ENCODE measurements at regions not wholly inside any gene's neighbourhood (a gene's known extent, or its start where the extent isn't known, plus 50 kb on each side); places are given as distances from the start of the nearest gene placed in this dataset.

DNA sequence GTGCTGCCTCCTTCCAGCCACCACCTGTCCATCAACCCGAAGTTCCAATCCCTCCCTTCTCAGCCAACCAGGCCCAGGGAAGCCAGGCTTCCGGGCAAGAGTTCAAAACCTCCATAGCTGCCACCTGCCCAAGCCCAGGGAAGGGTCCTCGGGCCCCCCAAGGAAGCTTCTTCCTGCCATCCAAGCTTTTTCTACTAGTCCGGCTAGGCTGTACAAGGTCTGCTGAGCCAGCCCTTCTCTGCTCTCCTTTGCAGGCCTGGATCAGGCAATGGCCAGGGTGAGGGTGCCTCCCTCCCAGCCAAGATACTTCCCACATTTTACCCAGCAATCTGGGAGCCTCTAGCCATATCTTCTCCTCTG lies 96.2 kb downstream of the PJA1 start:
- Histone ChIP-seq H3K4me3 (replicated peaks; ENCODE audit: insufficient read depth, low read length) (no peak overlapping the region), H3K27me3 (ENCODE audit: insufficient read depth, poor library complexity, severe bottlenecking) (no peaks in the 10 kb centered on the region), H3K27ac (replicated peaks) (no peak overlapping the region)
- no peak for DNase-seq (ENCODE audit: low read depth in 1 of 2, low spot score in 1 of 2)
- no peak for TF ChIP-seq POLR2AphosphoS5 (IDR thresholded peaks at IDR 0.05; ENCODE audit: low read depth)
- TF ChIP-seq, protein P1, sequence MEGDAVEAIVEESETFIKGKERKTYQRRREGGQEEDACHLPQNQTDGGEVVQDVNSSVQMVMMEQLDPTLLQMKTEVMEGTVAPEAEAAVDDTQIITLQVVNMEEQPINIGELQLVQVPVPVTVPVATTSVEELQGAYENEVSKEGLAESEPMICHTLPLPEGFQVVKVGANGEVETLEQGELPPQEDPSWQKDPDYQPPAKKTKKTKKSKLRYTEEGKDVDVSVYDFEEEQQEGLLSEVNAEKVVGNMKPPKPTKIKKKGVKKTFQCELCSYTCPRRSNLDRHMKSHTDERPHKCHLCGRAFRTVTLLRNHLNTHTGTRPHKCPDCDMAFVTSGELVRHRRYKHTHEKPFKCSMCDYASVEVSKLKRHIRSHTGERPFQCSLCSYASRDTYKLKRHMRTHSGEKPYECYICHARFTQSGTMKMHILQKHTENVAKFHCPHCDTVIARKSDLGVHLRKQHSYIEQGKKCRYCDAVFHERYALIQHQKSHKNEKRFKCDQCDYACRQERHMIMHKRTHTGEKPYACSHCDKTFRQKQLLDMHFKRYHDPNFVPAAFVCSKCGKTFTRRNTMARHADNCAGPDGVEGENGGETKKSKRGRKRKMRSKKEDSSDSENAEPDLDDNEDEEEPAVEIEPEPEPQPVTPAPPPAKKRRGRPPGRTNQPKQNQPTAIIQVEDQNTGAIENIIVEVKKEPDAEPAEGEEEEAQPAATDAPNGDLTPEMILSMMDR (IDR thresholded peaks at IDR 0.05; ENCODE audit: insufficient read depth, low read length) = no peak
- TF ChIP-seq GABPA (IDR thresholded peaks at IDR 0.05; ENCODE audit: low read depth) = no peak
- no peak for TF ChIP-seq SPI1 (IDR thresholded peaks at IDR 0.05; ENCODE audit: borderline replicate concordance, low read depth)
- TF ChIP-seq, protein P2, sequence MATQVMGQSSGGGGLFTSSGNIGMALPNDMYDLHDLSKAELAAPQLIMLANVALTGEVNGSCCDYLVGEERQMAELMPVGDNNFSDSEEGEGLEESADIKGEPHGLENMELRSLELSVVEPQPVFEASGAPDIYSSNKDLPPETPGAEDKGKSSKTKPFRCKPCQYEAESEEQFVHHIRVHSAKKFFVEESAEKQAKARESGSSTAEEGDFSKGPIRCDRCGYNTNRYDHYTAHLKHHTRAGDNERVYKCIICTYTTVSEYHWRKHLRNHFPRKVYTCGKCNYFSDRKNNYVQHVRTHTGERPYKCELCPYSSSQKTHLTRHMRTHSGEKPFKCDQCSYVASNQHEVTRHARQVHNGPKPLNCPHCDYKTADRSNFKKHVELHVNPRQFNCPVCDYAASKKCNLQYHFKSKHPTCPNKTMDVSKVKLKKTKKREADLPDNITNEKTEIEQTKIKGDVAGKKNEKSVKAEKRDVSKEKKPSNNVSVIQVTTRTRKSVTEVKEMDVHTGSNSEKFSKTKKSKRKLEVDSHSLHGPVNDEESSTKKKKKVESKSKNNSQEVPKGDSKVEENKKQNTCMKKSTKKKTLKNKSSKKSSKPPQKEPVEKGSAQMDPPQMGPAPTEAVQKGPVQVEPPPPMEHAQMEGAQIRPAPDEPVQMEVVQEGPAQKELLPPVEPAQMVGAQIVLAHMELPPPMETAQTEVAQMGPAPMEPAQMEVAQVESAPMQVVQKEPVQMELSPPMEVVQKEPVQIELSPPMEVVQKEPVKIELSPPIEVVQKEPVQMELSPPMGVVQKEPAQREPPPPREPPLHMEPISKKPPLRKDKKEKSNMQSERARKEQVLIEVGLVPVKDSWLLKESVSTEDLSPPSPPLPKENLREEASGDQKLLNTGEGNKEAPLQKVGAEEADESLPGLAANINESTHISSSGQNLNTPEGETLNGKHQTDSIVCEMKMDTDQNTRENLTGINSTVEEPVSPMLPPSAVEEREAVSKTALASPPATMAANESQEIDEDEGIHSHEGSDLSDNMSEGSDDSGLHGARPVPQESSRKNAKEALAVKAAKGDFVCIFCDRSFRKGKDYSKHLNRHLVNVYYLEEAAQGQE (IDR thresholded peaks at IDR 0.05; ENCODE audit: insufficient replicate concordance, low read depth) = no peak

DNA sequence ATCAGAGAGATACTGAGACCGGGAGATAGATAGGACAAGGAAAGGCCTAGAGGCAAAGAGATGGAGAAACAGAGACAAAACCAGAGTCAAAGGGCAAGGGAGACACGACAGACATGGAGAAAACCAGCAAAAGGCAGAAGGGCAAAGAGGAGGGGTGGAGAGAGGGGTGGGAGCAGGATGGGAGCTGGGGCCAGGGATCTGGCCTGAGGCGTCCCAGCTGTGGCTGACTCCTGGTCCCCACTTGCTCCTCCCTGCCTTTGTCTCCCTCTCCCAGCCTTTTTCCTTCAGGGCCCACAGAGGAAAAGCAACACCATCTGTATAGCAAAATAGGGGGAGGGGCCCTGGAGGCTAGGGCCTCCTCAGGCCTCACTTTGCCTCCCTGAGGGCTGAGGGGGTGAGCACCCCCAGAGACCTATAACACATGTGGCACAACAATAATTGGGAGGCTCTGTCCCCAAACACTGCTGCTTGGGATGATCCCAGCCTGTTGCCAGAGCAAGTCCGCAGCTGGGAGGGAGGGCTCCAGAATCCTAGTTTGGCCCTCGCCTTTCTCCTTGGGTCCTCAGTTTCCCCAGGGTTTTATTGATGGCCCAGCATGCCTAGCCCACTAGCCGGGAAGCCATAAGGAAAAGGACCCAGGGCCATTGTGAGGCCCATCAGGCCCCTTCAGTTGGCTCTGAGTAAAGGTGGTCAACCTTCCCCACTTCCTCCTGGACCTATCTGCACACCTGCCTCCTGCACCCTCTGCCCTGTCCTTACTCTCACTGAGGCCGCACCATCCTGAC lies 96.8 kb downstream of the PJA1 start:
- Histone ChIP-seq H3K27ac (replicated peaks) (no peak overlapping the region), H3K27me3 (ENCODE audit: insufficient read depth, poor library complexity, severe bottlenecking) (no peaks in the 10 kb centered on the region), H3K4me3 (replicated peaks; ENCODE audit: insufficient read depth, low read length) (no peak overlapping the region)
- no peak for DNase-seq (ENCODE audit: low read depth in 1 of 2, low spot score in 1 of 2)
- TF ChIP-seq SPI1 (IDR thresholded peaks at IDR 0.05; ENCODE audit: borderline replicate concordance, low read depth) = no peak
- TF ChIP-seq POLR2AphosphoS5 (IDR thresholded peaks at IDR 0.05; ENCODE audit: low read depth) = no peak

DNA sequence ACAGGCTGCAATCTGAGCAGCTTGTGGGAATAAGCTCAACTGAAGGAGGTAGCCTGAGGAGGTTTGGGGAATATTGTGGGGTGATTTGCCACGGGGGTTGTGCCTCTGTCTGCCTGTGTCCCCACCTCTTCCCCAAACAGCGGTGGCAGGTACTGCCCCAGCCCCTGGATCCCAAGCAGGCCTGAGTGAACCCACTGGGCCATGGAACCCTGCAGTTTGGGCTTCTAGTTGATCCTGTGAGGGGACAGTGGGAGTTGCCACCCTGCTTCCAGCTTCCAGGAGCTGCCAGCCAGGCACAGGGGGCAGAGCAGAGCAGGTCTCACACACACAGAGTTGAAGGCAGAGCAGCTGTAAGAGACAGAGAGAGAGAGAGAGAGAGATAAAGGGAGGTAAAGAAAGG lies 97.4 kb downstream of the PJA1 start:
- Histone ChIP-seq H3K27me3 (ENCODE audit: insufficient read depth, poor library complexity, severe bottlenecking) (no peaks in the 10 kb centered on the region), H3K27ac (replicated peaks) (no peak overlapping the region), H3K4me3 (replicated peaks; ENCODE audit: insufficient read depth, low read length) (no peak overlapping the region)
- no peak for DNase-seq (ENCODE audit: low read depth in 1 of 2, low spot score in 1 of 2)
- TF ChIP-seq, protein P1 (IDR thresholded peaks at IDR 0.05; ENCODE audit: insufficient read depth, low read length) = no peak
- no peak for TF ChIP-seq POLR2AphosphoS5 (IDR thresholded peaks at IDR 0.05; ENCODE audit: low read depth)
- no peak for TF ChIP-seq GABPA (IDR thresholded peaks at IDR 0.05; ENCODE audit: low read depth)
- no peak for TF ChIP-seq SPI1 (IDR thresholded peaks at IDR 0.05; ENCODE audit: borderline replicate concordance, low read depth)
- TF ChIP-seq, protein P2 (IDR thresholded peaks at IDR 0.05; ENCODE audit: insufficient replicate concordance, low read depth) = no peak

DNA sequence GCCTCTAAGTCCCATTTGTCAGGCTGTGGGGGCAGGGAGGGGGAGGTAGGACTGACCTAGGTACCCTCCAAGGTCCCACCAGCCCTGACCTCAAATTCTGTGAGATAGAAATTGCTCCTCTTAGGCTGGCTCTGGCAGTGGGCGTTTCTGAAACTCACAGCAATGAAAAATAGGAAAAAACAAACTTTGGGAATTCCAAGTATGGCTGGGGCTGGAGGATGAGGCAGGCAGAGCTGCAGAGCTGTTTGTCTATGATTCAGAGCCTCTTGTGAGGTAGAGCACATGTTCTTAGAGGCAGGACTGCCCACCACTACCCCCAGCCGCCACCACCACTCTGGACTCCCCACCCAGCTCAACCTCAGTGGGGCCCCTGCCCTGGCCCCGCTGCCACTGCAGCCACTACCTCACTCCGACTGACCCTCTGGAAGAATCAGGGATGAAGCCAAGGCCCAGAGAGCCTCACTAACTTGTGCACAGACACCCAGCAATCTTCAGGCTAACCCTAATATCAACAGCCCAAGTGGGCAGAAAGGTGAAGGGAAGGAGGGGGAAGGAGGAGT lies 98.2 kb downstream of the PJA1 start:
- Histone ChIP-seq H3K4me3 (replicated peaks; ENCODE audit: insufficient read depth, low read length) (no peak overlapping the region), H3K27ac (replicated peaks) (no peak overlapping the region), H3K27me3 (ENCODE audit: insufficient read depth, poor library complexity, severe bottlenecking) (no peaks in the 10 kb centered on the region)
- DNase-seq (ENCODE audit: low read depth in 1 of 2, low spot score in 1 of 2) = no peak
- TF ChIP-seq GABPA (IDR thresholded peaks at IDR 0.05; ENCODE audit: low read depth) = no peak
- TF ChIP-seq, protein P1 (IDR thresholded peaks at IDR 0.05; ENCODE audit: insufficient read depth, low read length) = no peak
- TF ChIP-seq SPI1 (IDR thresholded peaks at IDR 0.05; ENCODE audit: borderline replicate concordance, low read depth) = no peak
- TF ChIP-seq, protein P2 (IDR thresholded peaks at IDR 0.05; ENCODE audit: insufficient replicate concordance, low read depth) = no peak
- TF ChIP-seq POLR2AphosphoS5 (IDR thresholded peaks at IDR 0.05; ENCODE audit: low read depth) = no peak

Measured in HL-60 (cell line).